Large intestine (tissue), 3 donors: ENCODE measurements at regions not wholly inside any gene's neighbourhood (a gene's known extent, or its start where the extent isn't known, plus 50 kb on each side); places are given as distances from the start of the nearest gene placed in this dataset.

Experiments
- DNase-seq, 2 donors: peaks; one replicate each; pipeline versions ENCODE4 v3.0.0 to v3.0.0-alpha.2; 2013
- H3K27ac ChIP-seq: one replicate; pipeline ENCODE4 v1.5.1; 2013; ENCODE audit warnings: low read length
- H3K27me3 ChIP-seq: 2 replicates; pipeline ENCODE4 v1.6.1; 2013; ENCODE audit warnings: low read length; ENCODE audit not compliant: control insufficient read depth, insufficient read depth
- H3K36me3 ChIP-seq: 2 replicates; pipeline ENCODE4 v1.6.1; 2013; ENCODE audit warnings: low read length; ENCODE audit not compliant: control insufficient read depth, insufficient read depth
- H3K4me1 ChIP-seq: one replicate; pipeline ENCODE4 v1.6.1; 2013; ENCODE audit warnings: low read length; ENCODE audit not compliant: control insufficient read depth, insufficient read depth
- H3K4me3 ChIP-seq: one replicate; pipeline ENCODE4 v1.5.1; 2013; ENCODE audit warnings: low read length
- H3K9me3 ChIP-seq: one replicate; pipeline ENCODE4 v1.6.1; 2013; ENCODE audit warnings: mild to moderate bottlenecking, low read depth, low read length, moderate library complexity; ENCODE audit not compliant: control insufficient read depth
- WGBS: methylation state at CpG from one replicate; pipeline ENCODE4 v1.1.5; 2013; ENCODE audit warnings: low lambda C conversion rate; ENCODE audit not compliant: insufficient coverage; 5-methylcytosine and 5-hydroxymethylcytosine counted together

- Histone ChIP-seq H3K27ac (no peak overlapping the region), H3K9me3 (no peaks in the 10 kb centered on the region), H3K4me1 (peaks cover 3% of the 10 kb centered on the region), H3K27me3 (no peaks in the 10 kb centered on the region), H3K4me3 (no peak overlapping the region), H3K36me3 (no peaks in the 10 kb centered on the region)
- 50% methylated on average over 2 of the region's 5 CpGs for WGBS
- DNase-seq = peak; percentile 43 to 62
Observed at GRCh38 chr12:115752913-115753726, 524.4 kb downstream of the MED13L start.

- Histone ChIP-seq H3K27me3 (no peaks in the 10 kb centered on the region), H3K4me3 (no peak overlapping the region), H3K9me3 (no peaks in the 10 kb centered on the region), H3K27ac (no peak overlapping the region), H3K36me3 (no peaks in the 10 kb centered on the region), H3K4me1 (peaks cover 3% of the 10 kb centered on the region)
- 67% methylated on average over 1 of the region's 2 CpGs for WGBS
- no peak for DNase-seq
Observed at GRCh38 chr12:115752156-115752555, 525.3 kb downstream of the MED13L start.

DNA sequence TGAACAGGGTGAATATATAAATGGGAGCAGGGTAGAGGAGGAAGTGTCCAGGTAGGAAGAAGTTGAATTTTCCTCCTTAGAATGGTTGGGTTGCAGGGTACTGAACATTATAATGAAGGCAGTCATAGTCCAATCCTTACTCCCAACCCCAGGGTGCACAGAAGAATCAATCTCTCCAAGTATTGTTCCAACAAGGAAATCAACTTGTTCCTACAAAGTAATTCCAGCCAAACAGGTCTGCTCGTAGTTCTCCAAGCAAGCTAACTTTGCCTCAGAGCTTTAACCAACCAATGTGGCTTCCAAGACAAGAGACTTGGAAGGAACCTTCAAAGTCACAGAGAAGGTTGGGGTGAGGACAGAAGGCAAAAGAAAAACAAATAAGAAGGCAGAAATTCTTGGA, 527.2 kb downstream of the MED13L start:
- WGBS = no CpG with 5 or more reads among the region's 1 CpG
- DNase-seq = no peak
- no peaks in the 10 kb centered on the region for H3K9me3 ChIP-seq

GRCh38 chr12:115749071-115749841, 528.2 kb downstream of the MED13L start:
- peak in 1 of 2 donors; percentile 42 for DNase-seq
- Histone ChIP-seq H3K4me3 (no peak overlapping the region), H3K9me3 (no peaks in the 10 kb centered on the region), H3K27me3 (no peaks in the 10 kb centered on the region), H3K4me1 (peaks cover 3% of the 10 kb centered on the region), H3K36me3 (no peaks in the 10 kb centered on the region), H3K27ac (no peak overlapping the region)
- 95% methylated on average over 4 of the region's 8 CpGs for WGBS

More for the DNA sequence above, 527.2 kb downstream of the MED13L start:
- H3K27ac ChIP-seq = no peak overlapping the region
- H3K4me1 ChIP-seq = peaks cover 3% of the 10 kb centered on the region
- no peaks in the 10 kb centered on the region for H3K36me3 ChIP-seq
- no peak overlapping the region for H3K4me3 ChIP-seq
- no peaks in the 10 kb centered on the region for H3K27me3 ChIP-seq

- Histone ChIP-seq H3K4me3 (no peak overlapping the region), H3K27ac (no peak overlapping the region), H3K36me3 (no peaks in the 10 kb centered on the region), H3K4me1 (no peaks in the 10 kb centered on the region), H3K9me3 (no peaks in the 10 kb centered on the region), H3K27me3 (no peaks in the 10 kb centered on the region)
- WGBS = 93% methylated on average over 3 of the region's 9 CpGs
- DNase-seq = no peak
Observed at GRCh38 chr12:115740586-115741155, 536.8 kb downstream of the MED13L start.

DNA sequence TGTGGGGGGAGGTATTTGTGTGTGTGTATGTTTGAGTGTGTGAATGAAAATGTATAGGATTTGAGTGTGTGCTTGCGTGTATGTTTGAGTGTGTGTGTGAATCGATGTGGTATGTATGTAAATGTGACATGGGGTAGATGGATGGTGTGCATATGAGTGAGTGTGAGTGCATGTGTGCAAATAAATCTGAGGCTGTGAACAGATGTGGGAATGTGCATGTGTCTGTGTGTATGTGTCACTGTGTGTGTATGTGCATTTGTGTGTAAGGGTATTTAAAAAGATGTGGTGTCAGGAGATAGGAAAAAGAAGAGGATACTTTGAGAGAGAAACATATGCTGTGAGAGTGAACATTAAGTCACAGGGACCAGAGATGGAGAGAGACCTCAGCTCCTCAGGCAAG, 539.6 kb downstream of the MED13L start:
- Histone ChIP-seq H3K9me3 (no peaks in the 10 kb centered on the region), H3K27me3 (no peaks in the 10 kb centered on the region), H3K27ac (no peak overlapping the region), H3K4me1 (no peaks in the 10 kb centered on the region), H3K4me3 (no peak overlapping the region), H3K36me3 (no peaks in the 10 kb centered on the region)
- WGBS = no CpG with 5 or more reads among the region's 2 CpGs
- no peak for DNase-seq

DNA sequence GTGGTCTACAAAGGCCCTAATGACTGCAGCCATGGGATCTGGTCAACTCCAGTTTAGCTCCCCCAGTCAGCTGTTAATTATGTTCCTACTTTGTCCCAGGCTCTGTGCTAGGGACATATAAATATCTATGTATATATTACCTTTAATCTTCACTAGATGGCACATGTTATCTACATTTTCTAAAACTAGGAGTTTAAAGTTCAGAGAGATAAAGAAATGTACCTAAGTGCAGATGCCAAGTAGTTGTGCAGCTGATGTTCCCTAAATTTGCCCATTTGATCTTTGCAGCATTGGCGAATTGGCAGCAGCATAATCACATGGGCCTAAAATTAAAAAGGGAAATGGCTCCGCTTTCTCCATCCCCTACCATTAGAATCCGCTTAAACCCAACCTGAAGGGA, 541.1 kb downstream of the MED13L start:
- Histone ChIP-seq H3K36me3 (no peaks in the 10 kb centered on the region), H3K27ac (no peak overlapping the region), H3K4me1 (no peaks in the 10 kb centered on the region), H3K27me3 (no peaks in the 10 kb centered on the region), H3K9me3 (no peaks in the 10 kb centered on the region), H3K4me3 (no peak overlapping the region)
- 100% methylated on average over 2 of the region's 3 CpGs for WGBS
- no peak for DNase-seq

GRCh38 chr12:115730975-115731541, 546.4 kb downstream of the MED13L start:
- H3K27me3 ChIP-seq = no peaks in the 10 kb centered on the region
- WGBS = no CpG with 5 or more reads among the region's 4 CpGs
- H3K4me1 ChIP-seq = no peaks in the 10 kb centered on the region
- H3K36me3 ChIP-seq = no peaks in the 10 kb centered on the region
- no peaks in the 10 kb centered on the region for H3K9me3 ChIP-seq
- no peak for DNase-seq
- no peak overlapping the region for H3K27ac ChIP-seq
- no peak overlapping the region for H3K4me3 ChIP-seq

- no peaks in the 10 kb centered on the region for H3K9me3 ChIP-seq
- WGBS = no CpG with 5 or more reads among the region's 5 CpGs
- peak in 1 of 2 donors; percentile 32 for DNase-seq
- no peaks in the 10 kb centered on the region for H3K36me3 ChIP-seq
- H3K27me3 ChIP-seq = no peaks in the 10 kb centered on the region
- no peak overlapping the region for H3K27ac ChIP-seq
- peaks cover 4% of the 10 kb centered on the region for H3K4me1 ChIP-seq
- H3K4me3 ChIP-seq = no peak overlapping the region
Observed at GRCh38 chr12:115726691-115727090, 550.8 kb downstream of the MED13L start.

GRCh38 chr12:115722181-115722580, 555.3 kb downstream of the MED13L start:
- H3K9me3 ChIP-seq = no peaks in the 10 kb centered on the region
- WGBS = no CpG with 5 or more reads among the region's 2 CpGs
- H3K4me1 ChIP-seq = peaks cover 4% of the 10 kb centered on the region
- no peak overlapping the region for H3K4me3 ChIP-seq
- no peaks in the 10 kb centered on the region for H3K27me3 ChIP-seq
- peak in 1 of 2 donors; percentile 68 for DNase-seq
- no peaks in the 10 kb centered on the region for H3K36me3 ChIP-seq
- H3K27ac ChIP-seq = no peak overlapping the region
